COLO829 (cell line): ENCODE measurements at regions not wholly inside any gene's neighbourhood (a gene's known extent, or its start where the extent isn't known, plus 50 kb on each side); places are given as distances from the start of the nearest gene placed in this dataset.

Experiments used
- DNase-seq: peaks from one replicate; pipeline ENCODE4 v3.0.0; 2012; ENCODE audit warnings: low spot score

- no peak for DNase-seq
Measured at GRCh38 chr9:89810431-89810830, 205.6 kb downstream of the GADD45G start.

- DNase-seq: no peak
Measured at GRCh38 chr9:89811356-89811755, 206.5 kb downstream of the GADD45G start.

- DNase-seq: no peak
Measured at GRCh38 chr9:89811886-89812450, 207.2 kb downstream of the GADD45G start.

GRCh38 chr9:89812556-89813181 lies 207.9 kb downstream of the GADD45G start:
- DNase-seq: no peak

- no peak for DNase-seq
Measured at GRCh38 chr9:89813482-89813881, 208.7 kb downstream of the GADD45G start.

GRCh38 chr9:89814340-89815040 lies 209.7 kb downstream of the GADD45G start:
- no peak for DNase-seq

- DNase-seq: no peak
Measured at GRCh38 chr9:89815061-89815902, 210.5 kb downstream of the GADD45G start.

- no peak for DNase-seq
Measured at GRCh38 chr9:89815903-89816573, 211.2 kb downstream of the GADD45G start.

- DNase-seq: no peak
Measured at GRCh38 chr9:89817151-89817950, 212.5 kb downstream of the GADD45G start.

GRCh38 chr9:89820337-89820736 lies 215.5 kb downstream of the GADD45G start:
- DNase-seq: no peak

- DNase-seq: no peak
Measured at GRCh38 chr9:89821081-89821480, 216.3 kb downstream of the GADD45G start.

- DNase-seq: no peak
Measured at GRCh38 chr9:89822996-89823395, 218.2 kb downstream of the GADD45G start.

GRCh38 chr9:89825669-89826068 lies 220.9 kb downstream of the GADD45G start:
- DNase-seq: no peak

GRCh38 chr9:89826186-89826585 lies 221.4 kb downstream of the GADD45G start:
- no peak for DNase-seq

GRCh38 chr9:89829346-89829745 lies 224.5 kb downstream of the GADD45G start:
- no peak for DNase-seq

GRCh38 chr9:89835666-89836065 lies 230.9 kb downstream of the GADD45G start:
- no peak for DNase-seq

- no peak for DNase-seq
Measured at GRCh38 chr9:89837162-89837933, 232.5 kb downstream of the GADD45G start.

GRCh38 chr9:89837934-89838310 lies 233.1 kb downstream of the GADD45G start:
- no peak for DNase-seq

GRCh38 chr9:89838621-89839020 lies 233.8 kb downstream of the GADD45G start:
- no peak for DNase-seq

- DNase-seq: no peak
Measured at GRCh38 chr9:89839449-89839848, 234.6 kb downstream of the GADD45G start.
